SU-DHL-6 (cell line): ENCODE measurements at regions not wholly inside any gene's neighbourhood (a gene's known extent, or its start where the extent isn't known, plus 50 kb on each side); places are given as distances from the start of the nearest gene placed in this dataset.

Experiments
- EZH2phosphoT487 ChIP-seq: fragments of 200-600 bp; sonication (generic), shearing (Covaris generic); conservative IDR thresholded peaks from 2 replicates; pipeline ENCODE4 v1.6.1; 2018; ENCODE audit warnings: mild to moderate bottlenecking, antibody characterized with exemption, low read length, moderate library complexity, mixed read lengths
- TF ChIP-seq, protein P1 (sequence below): fragments of 200-600 bp; sonication (generic); IDR thresholded peaks from one replicate; pipeline ENCODE4 v1.5.1; 2017; ENCODE audit warnings: antibody characterized with exemption, mild to moderate bottlenecking, low read length, moderate library complexity; ENCODE audit not compliant: insufficient read depth, poor library complexity, severe bottlenecking

DNA sequence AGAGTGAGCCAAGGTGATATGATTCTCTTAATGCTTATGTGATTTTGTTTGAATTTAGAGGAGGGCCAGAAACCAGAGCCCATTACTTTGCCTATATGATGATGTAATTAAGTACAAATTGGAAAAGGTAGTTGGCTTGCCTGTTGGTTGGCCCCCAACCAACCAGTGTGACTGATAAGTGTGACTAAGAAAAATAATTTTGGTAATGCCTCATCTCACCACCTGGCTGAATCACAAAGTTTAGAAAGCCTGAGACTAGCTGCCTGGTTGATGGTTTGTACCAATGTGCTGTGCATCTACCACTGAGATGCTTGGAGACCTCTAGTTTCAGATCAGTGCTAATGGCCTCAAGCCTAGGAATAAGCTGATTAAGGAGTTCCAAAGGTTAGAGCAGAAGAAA, 338.7 kb downstream of the CDH2 start:
- TF ChIP-seq, protein P1, sequence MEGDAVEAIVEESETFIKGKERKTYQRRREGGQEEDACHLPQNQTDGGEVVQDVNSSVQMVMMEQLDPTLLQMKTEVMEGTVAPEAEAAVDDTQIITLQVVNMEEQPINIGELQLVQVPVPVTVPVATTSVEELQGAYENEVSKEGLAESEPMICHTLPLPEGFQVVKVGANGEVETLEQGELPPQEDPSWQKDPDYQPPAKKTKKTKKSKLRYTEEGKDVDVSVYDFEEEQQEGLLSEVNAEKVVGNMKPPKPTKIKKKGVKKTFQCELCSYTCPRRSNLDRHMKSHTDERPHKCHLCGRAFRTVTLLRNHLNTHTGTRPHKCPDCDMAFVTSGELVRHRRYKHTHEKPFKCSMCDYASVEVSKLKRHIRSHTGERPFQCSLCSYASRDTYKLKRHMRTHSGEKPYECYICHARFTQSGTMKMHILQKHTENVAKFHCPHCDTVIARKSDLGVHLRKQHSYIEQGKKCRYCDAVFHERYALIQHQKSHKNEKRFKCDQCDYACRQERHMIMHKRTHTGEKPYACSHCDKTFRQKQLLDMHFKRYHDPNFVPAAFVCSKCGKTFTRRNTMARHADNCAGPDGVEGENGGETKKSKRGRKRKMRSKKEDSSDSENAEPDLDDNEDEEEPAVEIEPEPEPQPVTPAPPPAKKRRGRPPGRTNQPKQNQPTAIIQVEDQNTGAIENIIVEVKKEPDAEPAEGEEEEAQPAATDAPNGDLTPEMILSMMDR, result no peak
- TF ChIP-seq EZH2phosphoT487, result no peak
